WERI-Rb-1 (cell line): ENCODE measurements at regions not wholly inside any gene's neighbourhood (a gene's known extent, or its start where the extent isn't known, plus 50 kb on each side); places are given as distances from the start of the nearest gene placed in this dataset.
"Not testable (repeated sequence)": the region's sequence is repeated elsewhere in the genome, so short reads cannot be mapped to it uniquely, and the experiment has no call there.

ENCODE experiments used
- DNase-seq: peaks from one replicate; pipeline ENCODE4 v3.0.0-alpha.2; 2020
- H3K27ac ChIP-seq: fragments of 250-450 bp; sonication (Bioruptor Pico); 2 replicates; pipeline ENCODE4 v1.5.1; 2020; ENCODE audit warnings: mild to moderate bottlenecking, moderate library complexity
- H3K27me3 ChIP-seq: fragments of 250-450 bp; sonication (Bioruptor Pico); 2 replicates; pipeline ENCODE4 v1.5.1; 2021; ENCODE audit warnings: mild to moderate bottlenecking, low read depth, moderate library complexity; ENCODE audit not compliant: insufficient read depth, severe bottlenecking
- H3K36me3 ChIP-seq: fragments of 250-450 bp; sonication (Bioruptor Pico); 2 replicates; pipeline ENCODE4 v1.5.1; 2020; ENCODE audit warnings: mild to moderate bottlenecking, moderate library complexity
- H3K4me3 ChIP-seq: 2 replicates; pipeline ENCODE4 v1.5.1; 2011; ENCODE audit warnings: low read depth, mild to moderate bottlenecking, control low read depth, low read length
- H3K9me3 ChIP-seq: fragments of 250-450 bp; sonication (Bioruptor Pico); 2 replicates; pipeline ENCODE4 v1.5.1; 2021; ENCODE audit warnings: mild to moderate bottlenecking, moderate library complexity; ENCODE audit not compliant: severe bottlenecking
- TF ChIP-seq, protein P1 (sequence below): IDR thresholded peaks from 2 replicates; pipeline ENCODE4 v1.5.1; 2011; ENCODE audit warnings: low read depth, mild to moderate bottlenecking, control low read depth, inconsistent platforms, low read length

DNA sequence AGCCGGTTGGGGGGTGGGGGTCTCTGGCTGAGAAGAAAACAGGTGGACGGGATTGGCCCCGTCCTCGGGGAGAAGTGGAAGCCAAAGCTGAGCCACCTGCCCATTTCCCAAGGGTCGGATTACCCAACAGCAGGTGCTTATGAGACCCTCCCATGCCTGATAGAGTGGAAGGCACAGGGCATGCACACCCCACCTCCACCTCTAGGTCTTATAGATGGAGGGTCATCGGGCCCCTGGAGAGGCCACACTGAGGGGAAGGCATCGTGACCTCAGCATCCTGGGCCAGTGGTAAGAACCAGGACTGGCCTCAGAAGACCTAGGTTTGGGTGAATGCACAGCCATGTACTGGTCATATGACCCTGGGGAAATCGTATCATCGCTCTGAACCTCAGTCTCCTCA, 85.9 kb downstream of the BUD13 start:
- TF ChIP-seq, protein P1, sequence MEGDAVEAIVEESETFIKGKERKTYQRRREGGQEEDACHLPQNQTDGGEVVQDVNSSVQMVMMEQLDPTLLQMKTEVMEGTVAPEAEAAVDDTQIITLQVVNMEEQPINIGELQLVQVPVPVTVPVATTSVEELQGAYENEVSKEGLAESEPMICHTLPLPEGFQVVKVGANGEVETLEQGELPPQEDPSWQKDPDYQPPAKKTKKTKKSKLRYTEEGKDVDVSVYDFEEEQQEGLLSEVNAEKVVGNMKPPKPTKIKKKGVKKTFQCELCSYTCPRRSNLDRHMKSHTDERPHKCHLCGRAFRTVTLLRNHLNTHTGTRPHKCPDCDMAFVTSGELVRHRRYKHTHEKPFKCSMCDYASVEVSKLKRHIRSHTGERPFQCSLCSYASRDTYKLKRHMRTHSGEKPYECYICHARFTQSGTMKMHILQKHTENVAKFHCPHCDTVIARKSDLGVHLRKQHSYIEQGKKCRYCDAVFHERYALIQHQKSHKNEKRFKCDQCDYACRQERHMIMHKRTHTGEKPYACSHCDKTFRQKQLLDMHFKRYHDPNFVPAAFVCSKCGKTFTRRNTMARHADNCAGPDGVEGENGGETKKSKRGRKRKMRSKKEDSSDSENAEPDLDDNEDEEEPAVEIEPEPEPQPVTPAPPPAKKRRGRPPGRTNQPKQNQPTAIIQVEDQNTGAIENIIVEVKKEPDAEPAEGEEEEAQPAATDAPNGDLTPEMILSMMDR = no peak
- no peak overlapping the region for H3K4me3 ChIP-seq
- H3K36me3 ChIP-seq = no peaks in the 10 kb centered on the region

DNA sequence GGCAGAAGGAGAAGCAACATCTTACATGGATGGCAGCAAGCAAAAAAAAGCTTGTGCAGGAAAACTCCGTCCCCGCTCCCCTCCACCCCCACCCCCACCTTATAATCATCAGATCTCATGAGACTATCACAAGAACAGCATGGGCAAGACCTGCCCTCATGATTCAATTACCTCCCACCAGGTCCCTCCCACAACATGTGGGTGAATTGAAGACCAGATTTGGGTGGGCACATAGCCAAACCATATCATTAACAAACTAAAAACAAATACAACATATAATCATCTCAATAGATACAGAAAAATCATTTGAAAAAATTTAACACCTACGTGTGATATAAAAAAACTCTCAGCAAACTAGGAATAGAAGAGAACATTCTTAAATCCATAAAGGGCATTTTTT, 88.8 kb downstream of the BUD13 start:
- peaks cover 6% of the 10 kb centered on the region for H3K9me3 ChIP-seq
- DNase-seq = no peak
- H3K27ac ChIP-seq = no peak overlapping the region
- H3K27me3 ChIP-seq = no peaks in the 10 kb centered on the region
- H3K36me3 ChIP-seq = no peaks in the 10 kb centered on the region
- TF ChIP-seq, protein P1 = no peak
- H3K4me3 ChIP-seq = no peak overlapping the region

More for the DNA sequence above, 85.9 kb downstream of the BUD13 start:
- Histone ChIP-seq H3K27me3 (no peaks in the 10 kb centered on the region), H3K9me3 (peaks cover 6% of the 10 kb centered on the region), H3K27ac (no peak overlapping the region)
- peak; percentile 39 for DNase-seq

DNA sequence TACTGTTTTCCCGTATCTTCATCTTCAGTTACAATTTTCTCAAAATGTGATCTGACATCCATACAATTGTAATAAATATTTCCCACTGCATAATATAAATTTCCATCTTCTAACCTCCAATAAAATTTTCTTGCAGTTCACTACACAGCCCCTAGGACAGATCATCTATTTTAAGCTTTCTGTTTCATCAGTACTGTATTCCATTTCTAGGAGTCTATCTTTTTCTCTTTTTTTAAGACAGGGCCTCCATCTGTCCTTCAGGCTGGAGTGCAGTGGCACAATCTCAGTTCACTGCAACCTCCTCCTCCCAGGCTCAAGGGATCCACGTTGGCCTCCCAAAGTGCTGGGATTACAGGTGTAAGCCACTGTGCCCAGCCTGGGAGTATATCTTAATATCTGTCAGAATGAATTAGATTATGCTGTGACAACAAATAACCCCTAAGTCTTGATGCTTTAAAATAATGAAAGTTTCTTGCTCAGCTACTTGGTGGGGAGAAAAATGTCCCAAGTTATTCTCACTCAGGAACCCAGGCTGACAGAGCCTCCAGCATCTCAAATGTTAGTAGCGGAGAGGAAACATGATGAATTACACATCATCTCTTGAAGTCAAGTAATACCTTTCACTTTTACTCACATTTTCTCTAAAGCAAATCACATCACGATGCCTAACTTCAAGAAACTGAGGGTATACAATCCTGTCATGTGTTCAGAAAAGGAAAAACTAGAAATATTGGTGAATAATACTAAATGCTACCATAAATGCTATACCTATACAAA, 92.2 kb downstream of the BUD13 start:
- Histone ChIP-seq H3K36me3 (no peaks in the 10 kb centered on the region), H3K27me3 (no peaks in the 10 kb centered on the region), H3K4me3 (no peak overlapping the region), H3K27ac (no peak overlapping the region), H3K9me3 (peaks cover 6% of the 10 kb centered on the region)
- TF ChIP-seq, protein P1 = no peak
- DNase-seq = no peak

DNA sequence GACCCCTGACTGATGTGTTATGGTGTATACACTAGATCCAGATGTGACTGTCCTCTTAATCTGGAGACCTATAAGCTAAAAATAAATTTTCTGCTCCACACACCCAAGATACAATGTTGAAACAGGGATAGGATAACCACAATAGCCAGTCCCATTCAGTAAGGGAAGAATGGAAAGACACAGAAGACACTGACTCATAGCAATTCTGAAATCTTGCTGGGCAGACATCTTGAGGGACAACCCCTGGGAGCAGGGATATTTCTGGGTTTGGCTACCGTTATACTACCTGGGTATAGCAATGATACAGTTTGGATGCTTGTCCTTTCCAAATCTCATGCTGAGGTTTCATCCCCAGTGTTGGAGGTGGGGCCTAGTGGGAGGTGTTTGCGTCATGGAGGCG, 93.9 kb downstream of the BUD13 start:
- H3K27me3 ChIP-seq = no peaks in the 10 kb centered on the region
- TF ChIP-seq, protein P1 = no peak
- H3K27ac ChIP-seq = no peak overlapping the region
- H3K9me3 ChIP-seq = peaks cover 6% of the 10 kb centered on the region
- no peaks in the 10 kb centered on the region for H3K36me3 ChIP-seq
- H3K4me3 ChIP-seq = no peak overlapping the region
- DNase-seq = no peak

DNA sequence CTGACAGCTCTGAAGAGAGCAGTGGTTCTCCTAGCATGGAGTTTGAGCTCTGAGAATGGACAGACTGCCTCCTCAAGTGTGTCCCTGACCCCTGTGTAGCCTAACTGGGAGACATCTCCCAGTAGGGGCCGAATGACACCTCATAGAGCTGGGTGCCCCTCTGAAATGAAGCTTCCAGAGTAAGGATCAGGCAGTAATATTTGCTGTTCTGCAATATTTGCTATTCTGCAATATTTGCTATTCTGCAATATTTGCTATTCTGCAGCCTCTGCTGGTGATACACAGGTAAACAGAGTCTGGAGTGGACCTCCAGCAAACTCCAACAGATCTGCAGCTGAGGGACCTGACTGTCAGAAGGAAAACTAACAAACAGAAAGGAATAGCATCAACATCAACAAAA, 105.5 kb downstream of the BUD13 start:
- H3K27me3 ChIP-seq, H3K27ac ChIP-seq, DNase-seq: not testable (repeated sequence)

DNA sequence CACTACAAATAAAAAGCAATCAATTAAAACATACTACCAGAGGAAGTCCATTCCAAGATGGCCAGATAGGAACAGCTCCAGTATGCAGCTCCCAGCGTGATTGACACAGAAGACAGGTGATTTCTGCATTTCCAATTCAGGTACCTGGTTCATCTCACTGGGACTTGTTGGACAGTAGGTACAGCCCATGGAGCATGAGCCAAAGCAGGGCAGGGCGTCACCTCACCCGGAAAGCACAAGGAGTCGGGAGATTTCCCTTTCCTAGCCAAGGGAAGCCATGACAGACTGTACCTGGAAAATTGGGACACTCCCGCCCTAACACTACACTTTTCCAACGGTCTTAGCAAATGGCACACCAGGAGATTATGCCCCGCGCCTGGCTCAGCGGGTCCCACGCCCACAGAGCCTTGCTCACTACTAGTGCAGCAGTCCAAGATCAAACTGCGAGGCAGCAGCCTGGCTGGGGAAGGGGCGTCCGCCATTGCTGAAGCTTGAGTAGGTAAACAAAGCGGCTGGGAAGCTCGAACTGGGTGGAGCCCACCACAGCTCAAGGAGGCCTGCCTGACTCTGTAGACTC, 106.0 kb downstream of the BUD13 start:
- not testable (repeated sequence) for H3K4me3 ChIP-seq, H3K27ac ChIP-seq, DNase-seq, H3K36me3 ChIP-seq, H3K27me3 ChIP-seq, H3K9me3 ChIP-seq

More for the DNA sequence above, 105.5 kb downstream of the BUD13 start:
- H3K4me3 ChIP-seq, H3K9me3 ChIP-seq, H3K36me3 ChIP-seq: not testable (repeated sequence)
